HG03565 (cell line): ENCODE measurements at regions not wholly inside any gene's neighbourhood (a gene's known extent, or its start where the extent isn't known, plus 50 kb on each side); places are given as distances from the start of the nearest gene placed in this dataset.
"Not testable (repeated sequence)": the region's sequence is repeated elsewhere in the genome, so short reads cannot be mapped to it uniquely, and the experiment has no call there.

ENCODE experiments used
- ATAC-seq: cut with Tn5 transposase; IDR thresholded peaks from one replicate; pipeline ENCODE4 v1.9.1; 2021; ENCODE audit warnings: mild to moderate bottlenecking, moderate library complexity; ENCODE audit not compliant: unreplicated experiment

DNA sequence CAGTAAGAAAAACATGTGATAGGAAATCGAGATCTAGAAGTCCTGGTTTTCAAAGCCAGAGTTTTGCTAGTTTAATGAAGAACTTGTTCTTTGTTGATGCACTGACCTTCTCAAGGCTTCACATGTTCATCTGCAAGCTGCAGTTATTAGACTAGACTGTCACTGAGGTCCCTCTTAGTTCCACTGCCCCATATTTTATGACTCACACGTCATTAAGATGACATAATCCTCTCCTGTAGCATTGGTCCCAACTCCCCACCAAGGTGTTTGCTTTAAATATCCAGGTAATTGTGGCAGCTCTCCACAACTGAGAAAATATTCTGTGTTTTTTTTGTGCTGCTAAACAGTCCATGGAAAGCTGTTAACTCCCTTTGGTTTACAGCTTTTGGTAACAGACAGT lies 149.7 kb downstream of the MREG start:
- ATAC-seq, result no peak

DNA sequence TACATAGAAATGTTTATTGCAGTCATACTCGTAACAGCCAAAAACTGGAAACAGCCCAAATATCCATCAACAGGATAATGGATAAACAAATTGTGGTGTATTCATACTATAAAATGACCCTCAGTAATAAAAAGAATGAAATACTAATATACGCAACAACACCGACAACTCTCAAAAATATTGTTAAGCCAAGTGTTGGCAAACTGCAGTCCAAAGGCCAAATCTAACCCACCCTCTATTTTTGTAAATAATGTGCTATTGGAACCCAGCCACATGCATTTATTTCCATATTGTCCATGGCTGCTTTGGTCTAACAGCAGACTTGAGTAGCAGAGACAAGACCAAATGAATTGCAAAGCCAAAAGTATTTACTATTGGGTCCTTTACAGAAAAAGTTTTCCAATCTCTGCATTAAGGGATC lies 151.0 kb downstream of the MREG start:
- no peak for ATAC-seq

DNA sequence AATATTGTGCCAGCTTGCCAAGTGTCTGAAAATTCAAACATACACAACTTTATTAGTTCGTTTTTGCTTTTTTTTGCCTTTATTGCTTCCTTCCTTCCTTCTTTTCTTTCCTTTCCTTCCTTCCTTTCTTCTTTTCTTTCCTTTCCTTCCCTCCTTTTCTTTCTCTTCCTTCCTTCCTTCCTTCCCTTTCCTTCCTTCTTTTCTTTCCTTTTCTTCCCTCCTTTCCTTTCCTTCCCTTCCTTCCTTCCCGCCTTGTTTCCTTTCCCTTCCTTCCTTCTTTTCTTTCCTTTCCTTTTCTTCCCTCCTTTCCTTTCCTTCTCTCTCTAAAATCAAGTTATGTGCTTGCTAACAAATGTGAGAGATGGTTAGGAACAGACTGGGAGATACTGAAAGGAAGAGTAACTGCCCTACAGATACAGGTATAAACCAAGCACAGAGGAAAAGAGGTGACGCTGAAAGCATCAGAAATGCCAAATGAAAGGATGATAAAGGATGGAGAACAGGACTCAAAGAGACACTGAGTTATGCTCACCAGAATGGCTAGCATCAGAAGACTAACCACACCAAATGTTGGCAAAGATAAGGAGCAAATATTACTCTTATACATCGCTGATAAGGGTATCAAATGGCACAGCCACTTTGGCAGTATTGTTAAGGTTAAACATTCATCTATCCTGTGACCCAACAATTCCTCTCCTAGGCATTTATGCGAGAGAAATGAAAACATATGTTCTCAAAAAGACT lies 151.6 kb downstream of the MREG start:
- ATAC-seq, result no peak

DNA sequence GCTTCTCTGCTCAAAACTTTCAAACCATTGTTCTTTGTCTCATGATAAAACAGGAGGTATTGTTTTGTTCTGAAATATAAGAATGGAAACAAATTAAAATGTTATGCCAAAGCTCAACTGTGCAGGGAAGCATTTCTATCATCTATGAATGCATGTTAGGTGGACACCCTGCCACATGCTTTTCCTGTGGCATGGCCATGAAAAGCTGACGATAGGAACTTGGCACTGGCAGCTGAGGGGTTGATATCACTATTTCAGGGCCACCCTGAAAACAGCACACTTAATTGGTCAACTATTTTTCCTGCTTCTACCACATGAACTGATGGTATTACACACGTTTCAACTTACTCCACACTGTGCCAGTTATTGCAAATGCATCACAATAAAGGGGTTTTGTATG lies 157.3 kb downstream of the MREG start:
- ATAC-seq, result no peak

- not testable (repeated sequence) for ATAC-seq
Measured at GRCh38 chr2:215855308-215855707, 158.0 kb downstream of the MREG start.

GRCh38 chr2:215854008-215854407 lies 159.3 kb downstream of the MREG start:
- no peak for ATAC-seq

DNA sequence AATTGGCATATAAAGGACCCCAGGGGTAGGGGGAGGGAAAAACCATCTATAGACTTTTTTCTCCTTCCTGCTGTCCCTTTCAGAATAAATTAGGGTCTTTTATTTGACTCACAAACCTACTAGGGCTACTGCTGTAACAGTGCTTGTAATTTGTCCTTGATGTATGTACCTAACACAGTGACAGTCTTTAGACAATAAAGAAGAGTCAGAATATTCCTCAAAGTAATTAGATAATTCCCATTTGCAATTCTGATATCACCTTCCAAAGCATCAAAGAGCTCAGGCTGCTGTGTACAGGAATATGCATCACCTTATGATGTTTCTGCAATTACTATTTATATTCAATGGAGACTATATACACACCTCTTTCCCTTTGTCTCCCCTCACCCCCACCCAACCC lies 161.7 kb downstream of the MREG start:
- no peak for ATAC-seq

DNA sequence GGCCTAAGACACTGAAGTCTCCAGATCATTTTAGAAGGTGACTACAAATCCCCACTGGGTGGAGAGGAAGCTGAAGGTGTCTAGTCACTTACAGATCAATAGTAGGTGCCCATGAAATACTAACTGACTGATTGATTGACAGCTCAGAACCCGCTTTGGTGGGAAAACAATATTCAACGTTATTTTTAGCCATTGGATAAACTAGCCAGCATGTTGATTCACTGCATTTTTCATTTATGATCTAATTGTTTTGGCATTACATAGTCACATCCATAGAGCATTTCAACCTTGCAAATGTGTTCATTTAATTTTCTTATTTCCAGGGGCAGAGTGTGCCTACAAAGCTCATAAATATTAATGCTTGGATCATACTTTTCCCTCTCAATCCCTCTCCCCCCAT lies 162.3 kb downstream of the MREG start:
- no peak for ATAC-seq

DNA sequence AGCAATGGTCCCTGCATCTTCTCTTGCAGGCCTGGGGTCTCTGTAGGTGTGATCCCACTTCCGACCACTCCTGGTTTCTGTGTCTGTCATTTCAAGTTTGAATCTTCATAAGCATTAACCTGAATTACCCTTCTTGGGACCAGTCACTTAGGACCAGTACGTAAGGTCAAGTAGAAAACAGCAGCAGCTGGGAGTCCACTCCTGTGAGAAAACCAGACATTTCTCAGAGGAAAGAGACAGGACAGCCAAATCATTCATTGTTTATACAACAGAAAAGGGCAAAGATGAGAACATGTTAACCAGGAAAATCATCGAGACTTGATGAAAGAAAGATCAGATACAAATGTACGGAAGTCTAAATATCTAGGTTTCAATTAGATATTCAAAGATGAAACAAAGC lies 163.0 kb downstream of the MREG start:
- no peak for ATAC-seq

- no peak for ATAC-seq
Measured at GRCh38 chr2:215849771-215850170, 163.6 kb downstream of the MREG start.

DNA sequence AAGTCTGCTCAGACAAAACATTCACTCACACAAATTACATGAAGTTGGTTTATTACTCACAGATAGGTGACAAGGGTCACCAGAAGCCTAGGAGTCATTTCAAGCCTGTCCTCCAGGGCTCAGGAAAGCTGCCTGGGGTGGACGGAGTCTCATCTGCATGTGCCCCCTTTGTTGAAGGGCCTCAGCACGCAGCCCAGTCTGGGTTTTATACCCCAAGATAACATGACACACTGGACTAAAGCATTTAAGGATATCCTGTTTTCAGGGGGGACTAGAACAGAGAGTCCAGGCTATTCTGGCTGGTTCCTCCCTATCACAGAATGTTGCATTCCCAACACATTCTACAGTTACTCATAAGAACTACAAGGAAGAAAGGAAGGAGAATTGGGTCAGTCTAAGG lies 164.7 kb downstream of the MREG start:
- no peak for ATAC-seq

GRCh38 chr2:215848146-215848545 lies 165.2 kb downstream of the MREG start:
- ATAC-seq, result no peak

- no peak for ATAC-seq
Measured at GRCh38 chr2:215847718-215848117, 165.6 kb downstream of the MREG start.

DNA sequence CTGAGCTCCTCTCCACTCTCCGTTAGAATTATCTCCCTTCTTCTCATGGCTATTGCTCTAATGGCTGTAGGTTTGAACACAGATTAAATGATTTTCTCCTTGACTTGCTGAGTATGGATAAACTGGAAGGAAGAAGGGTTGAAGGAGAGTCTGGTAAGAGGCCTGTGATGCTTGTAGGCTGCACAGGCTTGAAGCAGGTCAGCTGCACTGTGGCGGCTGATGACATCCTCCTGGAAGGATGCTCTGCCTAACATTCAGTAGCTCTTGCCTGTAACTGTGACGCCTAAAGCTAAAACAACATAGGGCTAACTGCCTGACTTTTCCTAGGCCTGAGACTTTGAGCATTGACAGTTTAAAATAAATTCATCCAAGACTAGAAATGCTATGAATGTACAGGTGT lies 166.3 kb downstream of the MREG start:
- no peak for ATAC-seq

DNA sequence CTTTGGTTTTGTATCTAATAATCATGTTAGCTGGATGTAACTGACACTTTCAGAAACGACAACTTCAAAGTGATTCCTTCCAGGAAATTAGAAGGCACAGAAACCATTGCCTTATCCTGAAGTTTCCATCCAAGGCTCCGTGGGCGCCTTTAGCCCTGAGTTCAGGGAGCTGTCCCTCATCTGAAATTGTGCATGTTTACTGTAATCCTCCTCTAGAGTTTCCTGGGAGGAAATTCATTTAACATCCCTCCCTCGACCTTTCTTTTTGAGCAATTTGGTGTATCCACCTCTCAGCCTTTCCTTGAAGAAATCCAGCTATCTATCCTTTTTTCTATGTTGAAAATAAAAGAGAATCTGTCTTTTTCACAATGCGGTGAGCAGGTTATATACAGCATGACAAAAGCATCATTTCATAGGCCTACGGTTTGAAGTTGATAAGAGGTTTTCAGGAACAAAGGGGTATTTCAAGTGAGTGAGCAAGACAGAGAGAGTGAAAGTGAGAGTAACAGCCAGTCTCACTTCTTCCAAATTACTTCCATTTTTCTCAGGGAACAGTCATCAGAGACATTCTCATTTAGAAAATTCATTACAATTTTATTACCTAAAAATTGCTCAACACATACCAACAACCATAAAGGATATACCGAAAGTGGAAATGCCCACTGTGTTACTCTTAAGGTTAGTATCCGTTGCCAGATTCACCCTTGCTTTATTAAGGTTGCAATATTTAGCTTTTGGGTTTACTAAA lies 167.3 kb downstream of the MREG start:
- peak; percentile 81 for ATAC-seq

GRCh38 chr2:215843579-215843978 lies 169.8 kb downstream of the MREG start:
- ATAC-seq, result no peak

DNA sequence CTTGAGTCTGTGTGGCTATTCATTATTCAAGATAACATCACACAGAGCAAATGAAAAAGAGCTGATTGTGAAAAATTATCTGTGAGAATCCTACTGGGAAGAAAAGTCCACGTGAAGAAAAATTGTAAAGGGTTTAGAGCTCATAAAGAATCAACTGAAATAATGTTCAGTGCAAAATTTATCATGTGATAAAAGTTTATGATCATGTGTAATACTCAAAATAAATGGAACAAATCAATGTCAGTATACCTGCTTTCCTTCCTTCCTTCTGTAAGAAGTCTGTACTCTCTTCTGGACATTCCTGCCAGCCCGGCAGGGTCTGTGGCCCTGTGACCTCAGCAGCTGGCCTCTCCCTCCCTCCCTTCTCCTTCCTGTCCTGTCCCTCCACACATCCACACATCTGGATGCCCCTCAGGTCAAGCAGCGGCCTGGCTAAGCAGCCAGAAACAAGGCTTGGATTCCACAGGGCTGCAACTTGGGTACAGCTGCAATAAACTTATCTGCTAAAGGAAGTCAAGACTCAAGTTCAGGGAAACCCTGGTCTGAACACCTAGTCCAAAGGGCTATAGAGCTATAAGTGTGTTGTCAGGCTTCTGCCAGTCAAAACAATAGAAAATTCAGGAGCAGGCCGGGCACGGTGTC lies 172.1 kb downstream of the MREG start:
- peak; percentile 6 for ATAC-seq

- no peak for ATAC-seq
Measured at GRCh38 chr2:215839816-215840215, 173.5 kb downstream of the MREG start.

DNA sequence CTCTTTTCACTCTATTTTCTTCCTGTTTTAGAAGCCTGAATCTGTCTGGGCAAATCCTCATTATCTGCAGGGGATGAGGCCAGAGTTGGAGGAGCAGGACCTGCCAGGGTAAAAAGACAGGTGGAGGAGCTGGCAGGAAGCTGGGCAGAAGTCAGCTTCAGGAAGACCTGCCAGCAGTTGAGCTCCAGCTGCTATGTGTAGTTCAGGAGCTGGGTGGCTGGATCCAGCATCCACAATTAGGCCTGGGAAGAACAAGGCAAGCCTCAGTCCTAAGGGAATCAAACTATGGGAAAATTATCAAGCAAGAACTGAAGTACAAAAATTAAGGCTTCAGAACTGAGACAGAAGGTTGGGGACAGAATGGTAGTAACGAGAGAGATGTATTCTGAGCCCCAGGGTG lies 174.0 kb downstream of the MREG start:
- ATAC-seq, result no peak

DNA sequence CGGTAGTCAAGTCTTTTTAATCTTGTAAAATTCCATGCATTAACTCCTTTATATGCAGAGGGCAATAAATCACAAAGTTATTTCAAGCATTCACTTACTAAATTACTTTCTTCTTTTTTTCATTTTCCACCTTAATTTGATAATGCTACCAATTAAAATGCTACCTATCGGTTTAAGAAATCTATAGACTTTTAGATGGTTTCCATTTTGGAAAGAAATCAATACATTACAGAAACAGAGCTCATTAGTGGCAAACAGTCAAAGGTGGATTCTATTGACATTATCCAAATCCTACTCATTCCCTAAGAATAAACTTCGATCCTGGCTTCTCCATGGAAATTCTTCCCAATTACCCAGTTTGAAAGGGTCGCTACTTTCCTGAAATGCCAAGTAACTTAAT lies 176.5 kb downstream of the MREG start:
- no peak for ATAC-seq

DNA sequence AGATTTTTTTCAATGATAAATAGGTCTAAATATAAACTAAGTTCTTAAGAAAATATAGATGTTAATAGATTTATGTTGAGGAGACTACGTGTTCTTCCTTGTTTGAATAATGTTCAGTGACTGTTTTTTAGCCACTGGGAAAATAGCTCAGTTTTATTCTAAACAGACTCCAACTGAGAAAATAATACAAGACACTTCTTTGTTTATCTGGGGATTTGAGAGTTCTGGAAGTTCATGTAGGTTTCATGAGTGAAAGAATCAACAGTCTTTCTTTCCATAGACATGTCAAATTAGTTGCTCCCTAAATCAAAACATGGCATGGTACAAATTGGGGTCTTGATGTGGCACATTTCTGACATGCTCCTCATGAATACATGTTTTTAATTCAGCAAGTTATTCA lies 177.7 kb downstream of the MREG start:
- no peak for ATAC-seq

DNA sequence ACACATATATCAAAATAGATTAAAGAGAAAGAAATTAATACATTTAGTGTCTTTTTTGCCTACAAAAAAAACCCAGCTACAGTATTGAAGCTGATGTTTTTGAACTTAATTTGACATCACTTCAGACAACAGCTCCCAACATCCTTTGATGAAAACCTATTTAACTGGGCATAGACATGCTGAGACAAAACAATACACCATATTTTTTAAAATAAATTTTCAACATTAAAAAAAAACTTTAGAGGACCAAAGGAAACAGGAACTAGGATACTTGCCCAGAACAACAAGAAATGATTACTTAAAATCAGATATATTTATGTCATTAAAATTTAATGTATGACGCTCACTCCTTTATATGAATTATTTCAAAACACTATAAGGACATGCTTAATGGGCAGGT lies 178.1 kb downstream of the MREG start:
- ATAC-seq, result no peak
